IMR-90 (cell line): ENCODE measurements at regions not wholly inside any gene's neighbourhood (a gene's known extent, or its start where the extent isn't known, plus 50 kb on each side); places are given as distances from the start of the nearest gene placed in this dataset.

Source experiments
- ATAC-seq: fragments of 200-7000 bp; cut with Tn5 transposase; 2 replicates; pipeline ENCODE4 v1.9.1; 2020; ENCODE audit warnings: low read depth, mild to moderate bottlenecking, moderate library complexity
- BruUV-seq: library from RNA; stranded (reverse); fragments of 400-500 nt; replicated peaks from 2 replicates; lab custom pipeline; 2021; lab: Mats Ljungman, UMichigan
- CTCF ChIA-PET: fragments of 300-600 bp; formaldehyde crosslinking; extraction: SDS; loops from one replicate; lab custom pipeline; 2021; ENCODE audit warnings: antibody characterized with exemption; lab: Yijun Ruan, JAX
- POLR2A ChIA-PET: fragments of 300-600 bp; sonication (Branson Sonifier 250); formaldehyde crosslinking; loops from one replicate; lab custom pipeline; 2022; ENCODE audit warnings: antibody characterized with exemption; ENCODE audit not compliant: unreplicated experiment; lab: Charles Lee
- DNase-seq: peaks from one replicate; pipeline ENCODE4 v3.0.0; 2013
- H2AFZ ChIP-seq: replicated peaks from 2 replicates; pipeline ENCODE3; 2013; ENCODE audit warnings: low read length, mild to moderate bottlenecking; ENCODE audit not compliant: poor library complexity
- H2AK5ac ChIP-seq: 2 replicates; pipeline ENCODE4 v1.6.1; 2013; ENCODE audit warnings: low read depth, low read length, inconsistent platforms
- H2AK9ac ChIP-seq: replicated peaks from 2 replicates; pipeline ENCODE3; 2013; ENCODE audit warnings: mild to moderate bottlenecking, low read depth, low read length, moderate library complexity; ENCODE audit not compliant: poor library complexity
- H2BK120ac ChIP-seq: 2 replicates; pipeline ENCODE4 v1.6.1; 2013; ENCODE audit warnings: low read depth, low read length, inconsistent platforms
- H2BK15ac ChIP-seq: 3 replicates; pipeline ENCODE4 v1.6.1; 2013; ENCODE audit warnings: low read depth, low read length, inconsistent platforms
- H2BK20ac ChIP-seq: 2 replicates; pipeline ENCODE4 v1.6.1; 2013; ENCODE audit warnings: low read depth, mild to moderate bottlenecking, inconsistent platforms, low read length, moderate library complexity
- H2BK5ac ChIP-seq: 2 replicates; pipeline ENCODE4 v1.6.1; 2013; ENCODE audit warnings: mild to moderate bottlenecking, low read depth, low read length, inconsistent platforms; ENCODE audit not compliant: poor library complexity, severe bottlenecking
- H3K14ac ChIP-seq: replicated peaks from 2 replicates; pipeline ENCODE4 v1.6.1; 2013; ENCODE audit warnings: low read depth, low read length, inconsistent platforms
- H3K18ac ChIP-seq: 2 replicates; pipeline ENCODE4 v1.6.1; 2013; ENCODE audit warnings: low read depth, low read length, control low read depth
- H3K23ac ChIP-seq: 2 replicates; pipeline ENCODE4 v1.6.1; 2013; ENCODE audit warnings: low read depth, low read length, inconsistent platforms
- H3K27ac ChIP-seq: 2 replicates; pipeline ENCODE4 v1.5.1; 2013; ENCODE audit warnings: mild to moderate bottlenecking, control low read depth, low read length; ENCODE audit not compliant: insufficient read depth
- H3K27me3 ChIP-seq: 2 replicates; pipeline ENCODE4 v1.6.1; 2013; ENCODE audit warnings: low read length; ENCODE audit not compliant: control insufficient read depth, insufficient read depth
- H3K36me3 ChIP-seq: 2 replicates; pipeline ENCODE4 v1.6.1; 2013; ENCODE audit warnings: low read length, mixed read lengths; ENCODE audit not compliant: control insufficient read depth, insufficient read depth
- H3K4ac ChIP-seq: 2 replicates; pipeline ENCODE4 v1.6.1; 2013; ENCODE audit warnings: low read depth, low read length, inconsistent platforms
- H3K4me1 ChIP-seq: 2 replicates; pipeline ENCODE4 v1.6.1; 2013; ENCODE audit warnings: low read length, mixed read lengths; ENCODE audit not compliant: control insufficient read depth, insufficient read depth
- H3K4me2 ChIP-seq: 2 replicates; pipeline ENCODE4 v1.6.1; 2013; ENCODE audit warnings: low read depth, mild to moderate bottlenecking, control low read depth, low read length, moderate library complexity
- H3K4me3 ChIP-seq: 2 replicates; pipeline ENCODE4 v1.5.1; 2013; ENCODE audit warnings: low read depth, mild to moderate bottlenecking, control low read depth, low read length, moderate library complexity; ENCODE audit not compliant: insufficient read depth
- H3K56ac ChIP-seq: 2 replicates; pipeline ENCODE4 v1.6.1; 2013; ENCODE audit warnings: low read length, inconsistent platforms; ENCODE audit not compliant: insufficient read depth; ENCODE audit errors: extremely low read depth
- H3K79me1 ChIP-seq, 2 experiments: 2 replicates each; pipeline ENCODE4 v1.6.1; 2013; ENCODE audit warnings: low read length in 2 of 2, inconsistent platforms in 1 of 2, low read depth in 1 of 2
- H3K9ac ChIP-seq: 2 replicates; pipeline ENCODE4 v1.6.1; 2013; ENCODE audit warnings: low read depth, low read length, control low read depth
- H3K9me1 ChIP-seq: 2 replicates; pipeline ENCODE4 v1.6.1; 2013; ENCODE audit warnings: low read length, inconsistent platforms; ENCODE audit not compliant: insufficient read depth
- H3K9me3 ChIP-seq: 2 replicates; pipeline ENCODE4 v1.6.1; 2013; ENCODE audit warnings: low read length; ENCODE audit not compliant: control insufficient read depth, insufficient read depth
- H4K20me1 ChIP-seq: 2 replicates; pipeline ENCODE4 v1.6.1; 2013; ENCODE audit warnings: low read length, inconsistent platforms; ENCODE audit not compliant: insufficient read depth
- H4K5ac ChIP-seq: 2 replicates; pipeline ENCODE4 v1.6.1; 2013; ENCODE audit warnings: mild to moderate bottlenecking, low read depth, low read length, control low read depth
- H4K8ac ChIP-seq, 2 experiments: 2 replicates each; pipeline ENCODE4 v1.6.1; 2013; ENCODE audit warnings: low read depth in 2 of 2, low read length in 2 of 2, control low read depth in 1 of 2, inconsistent platforms in 1 of 2
- H4K91ac ChIP-seq: 2 replicates; pipeline ENCODE4 v1.6.1; 2013; ENCODE audit warnings: low read depth, low read length, inconsistent platforms; ENCODE audit not compliant: insufficient read depth
- BHLHE40 ChIP-seq: fragments of 150-350 bp; IDR thresholded peaks from 2 replicates; pipeline ENCODE4 v1.6.1; 2016; ENCODE audit warnings: mild to moderate bottlenecking, low read depth, low read length
- CEBPB ChIP-seq: IDR thresholded peaks from 2 replicates; pipeline ENCODE4 v1.6.1; 2012; ENCODE audit warnings: low read depth, low read length, improper control_type of control experiment
- FOS ChIP-seq: fragments of 150-350 bp; IDR thresholded peaks from 2 replicates; pipeline ENCODE4 v1.6.1; 2016; ENCODE audit warnings: low read depth, low read length
- MAFK ChIP-seq: IDR thresholded peaks from 2 replicates; pipeline ENCODE4 v1.6.1; 2012; ENCODE audit warnings: low read depth, low read length, improper control_type of control experiment
- MXI1 ChIP-seq: IDR thresholded peaks from 2 replicates; pipeline ENCODE4 v1.6.1; 2012; ENCODE audit warnings: low read depth, mild to moderate bottlenecking, low read length, moderate library complexity, borderline replicate concordance
- NFE2L2 ChIP-seq: fragments of 150-350 bp; IDR thresholded peaks from 2 replicates; pipeline ENCODE4 v1.6.1; 2016; ENCODE audit warnings: low read depth, mild to moderate bottlenecking, low read length
- POLR2A ChIP-seq: IDR thresholded peaks from 2 replicates; pipeline ENCODE4 v1.6.1; 2012; ENCODE audit warnings: mild to moderate bottlenecking, low read depth, low read length
- RAD21 ChIP-seq: IDR thresholded peaks from 2 replicates; pipeline ENCODE4 v1.6.1; 2012; ENCODE audit warnings: low read length, improper control_type of control experiment
- RCOR1 ChIP-seq: IDR thresholded peaks from 2 replicates; pipeline ENCODE4 v1.6.1; 2012; ENCODE audit warnings: mild to moderate bottlenecking, low read length, improper control_type of control experiment; ENCODE audit not compliant: insufficient replicate concordance
- RFX5 ChIP-seq: IDR thresholded peaks from 2 replicates; pipeline ENCODE4 v1.8.0; 2012; ENCODE audit warnings: low read depth, mild to moderate bottlenecking, low read length, moderate library complexity
- WGBS, 2 experiments: methylation state at CpG; one replicate each; pipeline versions ENCODE4 v1.1.5 to v1.1.7; 2013; ENCODE audit warnings: missing lambda C conversion rate in 2 of 2; ENCODE audit not compliant: insufficient read length in 1 of 2; ENCODE audit errors: extremely low coverage in 2 of 2; 5-methylcytosine and 5-hydroxymethylcytosine counted together
- dilution Hi-C: fragments of 300-500 bp; cut with HindIII; formaldehyde crosslinking; loops from one replicate; pipeline ENCODE4 v1.14.3; 2018; ENCODE audit warnings: low sequenced_read_pairs; ENCODE audit not compliant: unreplicated experiment
- in situ Hi-C: fragments of 300-500 bp; cut with MboI; formaldehyde crosslinking; loops from 3 replicates; pipeline ENCODE4 v1.14.3; 2019; ENCODE audit warnings: low sequenced_read_pairs, inconsistent platforms, mixed read lengths
- intact Hi-C: fragments of 100-400 bp; cut with micrococcal nuclease; formaldehyde crosslinking; loops from 2 replicates; pipeline ENCODE4 v1.10.0; 2022
- TF ChIP-seq, protein P1 (sequence below): fragments of 150-350 bp; IDR thresholded peaks from 2 replicates; pipeline ENCODE4 v1.6.1; 2016; ENCODE audit warnings: low read depth, mild to moderate bottlenecking, low read length, moderate library complexity, borderline replicate concordance
- TF ChIP-seq, protein P2 (sequence below): fragments of 150-350 bp; IDR thresholded peaks from 2 replicates; pipeline ENCODE4 v1.6.1; 2017; ENCODE audit warnings: mild to moderate bottlenecking, antibody characterized with exemption, low read length, low read depth
- TF ChIP-seq, protein P3 (sequence below): conservative IDR thresholded peaks from 2 replicates; pipeline ENCODE4 v1.5.1; 2012; ENCODE audit warnings: mild to moderate bottlenecking, low read depth, low read length, improper control_type of control experiment

DNA sequence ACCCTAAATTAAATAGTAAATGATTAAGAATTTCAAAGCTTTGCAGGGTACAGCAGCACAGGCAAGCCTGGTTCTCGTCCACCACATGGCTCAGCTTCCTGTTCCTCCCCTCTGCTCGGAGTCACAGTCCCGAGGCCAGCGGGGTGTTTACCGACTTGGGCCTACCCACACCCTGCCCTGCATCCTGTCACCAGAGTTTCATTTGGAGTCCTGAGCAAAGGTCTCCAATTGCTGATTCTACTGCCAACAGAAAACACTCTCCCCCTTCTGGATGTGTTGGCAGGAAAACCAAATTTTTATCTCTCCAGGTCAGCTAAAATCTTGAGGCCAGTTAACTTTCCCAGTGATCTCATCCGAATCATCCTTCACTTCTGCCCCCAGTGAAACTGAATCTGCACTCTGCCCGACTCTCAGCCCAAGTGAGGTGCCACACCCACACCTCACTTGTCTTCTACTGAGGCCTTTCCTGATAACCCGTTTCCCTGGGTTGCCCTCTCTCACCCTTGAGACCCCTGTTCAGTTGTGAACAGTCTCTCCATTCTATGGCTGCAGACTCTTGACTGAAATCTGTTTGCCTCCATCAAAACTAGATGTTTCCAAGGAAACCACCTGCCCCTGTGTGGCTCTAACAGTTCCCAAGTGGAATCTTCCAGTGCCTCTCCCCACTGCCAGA is 71.2 kb downstream of the VCPKMT start (continued):
- TF ChIP-seq RAD21 (peak; percentile 21; the same call in 1 of the 2 replicates), BHLHE40 (no peak)

DNA sequence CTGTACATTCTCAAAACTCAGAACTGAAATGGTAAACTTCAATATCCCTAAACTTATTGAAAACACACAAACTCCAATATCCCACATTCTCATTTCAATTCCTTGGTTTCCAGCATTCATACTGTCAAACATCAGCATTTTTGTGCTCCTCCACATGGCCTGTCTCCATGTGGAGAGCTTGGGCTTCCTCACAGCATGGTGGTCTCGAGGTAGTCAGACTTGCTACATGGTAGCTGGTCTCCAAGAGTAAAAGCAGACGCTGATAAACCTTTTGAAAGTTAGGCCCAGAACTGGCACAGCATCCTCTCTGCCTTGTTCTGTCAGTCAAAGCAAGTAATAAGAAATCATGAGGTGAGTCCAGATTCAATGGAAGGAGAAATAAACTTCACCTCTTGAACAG is 70.5 kb downstream of the VCPKMT start:
- no peak overlapping the region for H3K4me2 ChIP-seq
- ATAC-seq, result no peak
- no peak overlapping the region for H4K91ac ChIP-seq
- H3K4me3 ChIP-seq, result no peak overlapping the region
- no peaks in the 10 kb centered on the region for H3K27me3 ChIP-seq
- peak overlapping the region; percentile 71; the same call in 1 of the 2 replicates for H2AK5ac ChIP-seq
- H3K56ac ChIP-seq, result no peak overlapping the region
- ChIA-PET POLR2A (no interaction called here), CTCF (no interaction called here)
- in situ Hi-C loops (no loop called here), intact Hi-C loops (no loop called here), dilution Hi-C loops (no loop called here)
- no peak overlapping the region; the same call in 1 of the 2 replicates for H4K5ac ChIP-seq
- no peak overlapping the region for H2AK9ac ChIP-seq
- H3K79me1 ChIP-seq, result peaks cover 0 to 7% of the 10 kb centered on the region in 2 experiments; a peak in 3 of 4 replicates
- peak overlapping the region; percentile 42 for H3K18ac ChIP-seq
- DNase-seq, result no peak
- peak overlapping the region in 1 of 2 experiments; percentile 79; a peak in 2 of 4 replicates for H4K8ac ChIP-seq
- H3K23ac ChIP-seq, result no peak overlapping the region
- peak overlapping the region; percentile 59; the same call in 2 of the 3 replicates for H2BK15ac ChIP-seq
- peak overlapping the region; percentile 75 for H3K4ac ChIP-seq
- WGBS, 2 experiments, result no CpG with 5 or more reads among the region's 2 CpGs
- H3K9me3 ChIP-seq, result no peaks in the 10 kb centered on the region
- H3K4me1 ChIP-seq, result peaks cover 14% of the 10 kb centered on the region
- peak overlapping the region; percentile 69 for H2BK5ac ChIP-seq
- H2AFZ ChIP-seq, result peak overlapping the region; percentile 62
- H3K36me3 ChIP-seq, result no peaks in the 10 kb centered on the region
- H3K9ac ChIP-seq, result no peak overlapping the region
- H3K9me1 ChIP-seq, result peaks cover 15% of the 10 kb centered on the region
- H4K20me1 ChIP-seq, result no peaks in the 10 kb centered on the region
- no TSS peak for BruUV-seq
- peak overlapping the region; percentile 64; the same call in 1 of the 2 replicates for H3K14ac ChIP-seq
- H2BK120ac ChIP-seq, result peak overlapping the region; percentile 80
- peak overlapping the region; percentile 77; the same call in 1 of the 2 replicates for H2BK20ac ChIP-seq
- H3K27ac ChIP-seq, result no peak overlapping the region
- TF ChIP-seq, protein P1, sequence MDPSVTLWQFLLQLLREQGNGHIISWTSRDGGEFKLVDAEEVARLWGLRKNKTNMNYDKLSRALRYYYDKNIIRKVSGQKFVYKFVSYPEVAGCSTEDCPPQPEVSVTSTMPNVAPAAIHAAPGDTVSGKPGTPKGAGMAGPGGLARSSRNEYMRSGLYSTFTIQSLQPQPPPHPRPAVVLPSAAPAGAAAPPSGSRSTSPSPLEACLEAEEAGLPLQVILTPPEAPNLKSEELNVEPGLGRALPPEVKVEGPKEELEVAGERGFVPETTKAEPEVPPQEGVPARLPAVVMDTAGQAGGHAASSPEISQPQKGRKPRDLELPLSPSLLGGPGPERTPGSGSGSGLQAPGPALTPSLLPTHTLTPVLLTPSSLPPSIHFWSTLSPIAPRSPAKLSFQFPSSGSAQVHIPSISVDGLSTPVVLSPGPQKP, result no peak
- TF ChIP-seq RCOR1 (no peak), CEBPB (no peak), RAD21 (no peak), MAFK (no peak), MXI1 (no peak), POLR2A (no peak), FOS (no peak), RFX5 (no peak), NFE2L2 (no peak), BHLHE40 (no peak)
- TF ChIP-seq, protein P2, sequence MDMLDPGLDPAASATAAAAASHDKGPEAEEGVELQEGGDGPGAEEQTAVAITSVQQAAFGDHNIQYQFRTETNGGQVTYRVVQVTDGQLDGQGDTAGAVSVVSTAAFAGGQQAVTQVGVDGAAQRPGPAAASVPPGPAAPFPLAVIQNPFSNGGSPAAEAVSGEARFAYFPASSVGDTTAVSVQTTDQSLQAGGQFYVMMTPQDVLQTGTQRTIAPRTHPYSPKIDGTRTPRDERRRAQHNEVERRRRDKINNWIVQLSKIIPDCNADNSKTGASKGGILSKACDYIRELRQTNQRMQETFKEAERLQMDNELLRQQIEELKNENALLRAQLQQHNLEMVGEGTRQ, result no peak
- TF ChIP-seq, protein P3, sequence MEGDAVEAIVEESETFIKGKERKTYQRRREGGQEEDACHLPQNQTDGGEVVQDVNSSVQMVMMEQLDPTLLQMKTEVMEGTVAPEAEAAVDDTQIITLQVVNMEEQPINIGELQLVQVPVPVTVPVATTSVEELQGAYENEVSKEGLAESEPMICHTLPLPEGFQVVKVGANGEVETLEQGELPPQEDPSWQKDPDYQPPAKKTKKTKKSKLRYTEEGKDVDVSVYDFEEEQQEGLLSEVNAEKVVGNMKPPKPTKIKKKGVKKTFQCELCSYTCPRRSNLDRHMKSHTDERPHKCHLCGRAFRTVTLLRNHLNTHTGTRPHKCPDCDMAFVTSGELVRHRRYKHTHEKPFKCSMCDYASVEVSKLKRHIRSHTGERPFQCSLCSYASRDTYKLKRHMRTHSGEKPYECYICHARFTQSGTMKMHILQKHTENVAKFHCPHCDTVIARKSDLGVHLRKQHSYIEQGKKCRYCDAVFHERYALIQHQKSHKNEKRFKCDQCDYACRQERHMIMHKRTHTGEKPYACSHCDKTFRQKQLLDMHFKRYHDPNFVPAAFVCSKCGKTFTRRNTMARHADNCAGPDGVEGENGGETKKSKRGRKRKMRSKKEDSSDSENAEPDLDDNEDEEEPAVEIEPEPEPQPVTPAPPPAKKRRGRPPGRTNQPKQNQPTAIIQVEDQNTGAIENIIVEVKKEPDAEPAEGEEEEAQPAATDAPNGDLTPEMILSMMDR, result no peak
